ENCODE measurements at regions not wholly inside any gene's neighbourhood (a gene's known extent, or its start where the extent isn't known, plus 50 kb on each side); places are given as distances from the start of the nearest gene placed in this dataset.

GRCh38 chr2:120826260-120826648 is 90.6 kb downstream of the GLI2 start:
- peaks cover 38% of the 10 kb centered on the region for H3K4me1 ChIP-seq (ENCODE audit: insufficient read depth)
- no peak overlapping the region for H3K27ac ChIP-seq
- intact Hi-C loops (cut with DNase I), result loop anchor here in 2 of 4 donors (10.0 kb wide), 2 partner anchors 81 to 91 kb away; partner anchors contain the start of gene GLI2 (in 1 of the 2)
- TF ChIP-seq CTCF (IDR thresholded peaks at IDR 0.05), result no peak
- TF ChIP-seq EP300 (IDR thresholded peaks at IDR 0.05), result no peak
- no peak for TF ChIP-seq POLR2A (IDR thresholded peaks at IDR 0.05)
- H3K4me3 ChIP-seq, result no peak overlapping the region
- WGBS, 3 donors, result 10 to 38% (median 17%) methylated on average over 10 of the region's 10 CpGs
- no peaks in the 10 kb centered on the region for H3K36me3 ChIP-seq
- H3K9me3 ChIP-seq, result no peaks in the 10 kb centered on the region
- no peaks in the 10 kb centered on the region for H3K27me3 ChIP-seq
- no peak for DNase-seq

- H3K9me3 ChIP-seq, result no peaks in the 10 kb centered on the region
- no peak overlapping the region for H3K27ac ChIP-seq
- TF ChIP-seq POLR2A (IDR thresholded peaks at IDR 0.05), result no peak
- no peak for TF ChIP-seq CTCF (IDR thresholded peaks at IDR 0.05)
- TF ChIP-seq EP300 (IDR thresholded peaks at IDR 0.05), result no peak
- DNase-seq, result peak in 1 of 5 donors; percentile 43
- H3K4me1 ChIP-seq (ENCODE audit: insufficient read depth), result peaks cover 36% of the 10 kb centered on the region
- H3K4me3 ChIP-seq, result no peak overlapping the region
- intact Hi-C loops (cut with DNase I), result loop anchor here in 2 of 4 donors (10.0 kb wide), 2 partner anchors 82 to 92 kb away; partner anchors contain the start of gene GLI2 (in 1 of the 2)
- H3K36me3 ChIP-seq, result no peaks in the 10 kb centered on the region
- H3K27me3 ChIP-seq, result no peaks in the 10 kb centered on the region
- 71 to 80% (median 77%) methylated on average over 18 of the region's 18 CpGs for WGBS, 3 donors
Measured at GRCh38 chr2:120826716-120827410, 91.2 kb downstream of the GLI2 start.

GRCh38 chr2:120828066-120828465 is 92.4 kb downstream of the GLI2 start:
- no peaks in the 10 kb centered on the region for H3K27me3 ChIP-seq
- H3K27ac ChIP-seq, result no peak overlapping the region
- TF ChIP-seq EP300 (IDR thresholded peaks at IDR 0.05), result no peak
- no peak for TF ChIP-seq POLR2A (IDR thresholded peaks at IDR 0.05)
- no peak for TF ChIP-seq CTCF (IDR thresholded peaks at IDR 0.05)
- no peaks in the 10 kb centered on the region for H3K9me3 ChIP-seq
- 89 to 95% (median 91%) methylated on average over 10 of the region's 10 CpGs for WGBS, 3 donors
- no peak for DNase-seq
- no peak overlapping the region for H3K4me3 ChIP-seq
- H3K36me3 ChIP-seq, result no peaks in the 10 kb centered on the region
- intact Hi-C loops (cut with DNase I), result loop anchor here in 2 of 4 donors (10.0 kb wide), 2 partner anchors 83 to 93 kb away; partner anchors contain the start of gene GLI2 (in 1 of the 2)
- H3K4me1 ChIP-seq (ENCODE audit: insufficient read depth), result peaks cover 35% of the 10 kb centered on the region

GRCh38 chr2:120828829-120829632 is 93.4 kb downstream of the GLI2 start:
- no peak for DNase-seq
- H3K36me3 ChIP-seq, result no peaks in the 10 kb centered on the region
- H3K4me3 ChIP-seq, result no peak overlapping the region
- intact Hi-C loops (cut with DNase I), result loop anchor here in 2 of 4 donors (10.0 kb wide), 2 partner anchors 84 to 94 kb away; partner anchors contain the start of gene GLI2 (in 1 of the 2)
- no peak overlapping the region for H3K27ac ChIP-seq
- no peaks in the 10 kb centered on the region for H3K9me3 ChIP-seq
- H3K4me1 ChIP-seq (ENCODE audit: insufficient read depth), result peaks cover 38% of the 10 kb centered on the region
- TF ChIP-seq CTCF (IDR thresholded peaks at IDR 0.05), result no peak
- no peak for TF ChIP-seq POLR2A (IDR thresholded peaks at IDR 0.05)
- TF ChIP-seq EP300 (IDR thresholded peaks at IDR 0.05), result no peak
- H3K27me3 ChIP-seq, result no peaks in the 10 kb centered on the region
- 82 to 89% (median 86%) methylated on average over 14 of the region's 14 CpGs for WGBS, 3 donors

Data from ovary (tissue), 7 donors.